ENCODE measurements at regions not wholly inside any gene's neighbourhood (a gene's known extent, or its start where the extent isn't known, plus 50 kb on each side); places are given as distances from the start of the nearest gene placed in this dataset.
"Not testable (repeated sequence)": the region's sequence is repeated elsewhere in the genome, so short reads cannot be mapped to it uniquely, and the experiment has no call there.

DNA sequence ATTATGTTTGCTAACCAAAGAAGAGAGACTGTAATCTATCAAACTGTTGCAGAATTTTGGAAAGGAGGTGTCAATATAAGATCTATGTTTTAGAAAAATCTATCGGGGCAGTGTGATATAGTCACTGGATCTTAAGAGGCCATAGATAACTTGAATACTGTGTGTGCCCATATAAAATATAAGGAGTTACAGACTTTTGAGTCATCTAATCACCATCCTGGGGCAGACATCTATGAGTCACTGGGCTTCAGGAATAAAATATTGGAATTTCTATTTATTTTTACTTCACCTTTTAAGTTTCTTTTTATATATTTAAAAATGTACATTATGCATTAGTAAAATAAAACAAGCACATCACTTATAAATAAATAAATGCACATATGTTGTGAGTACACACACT is 509.3 kb upstream of the MAN1A1 start:
- no peak for DNase-seq

DNA sequence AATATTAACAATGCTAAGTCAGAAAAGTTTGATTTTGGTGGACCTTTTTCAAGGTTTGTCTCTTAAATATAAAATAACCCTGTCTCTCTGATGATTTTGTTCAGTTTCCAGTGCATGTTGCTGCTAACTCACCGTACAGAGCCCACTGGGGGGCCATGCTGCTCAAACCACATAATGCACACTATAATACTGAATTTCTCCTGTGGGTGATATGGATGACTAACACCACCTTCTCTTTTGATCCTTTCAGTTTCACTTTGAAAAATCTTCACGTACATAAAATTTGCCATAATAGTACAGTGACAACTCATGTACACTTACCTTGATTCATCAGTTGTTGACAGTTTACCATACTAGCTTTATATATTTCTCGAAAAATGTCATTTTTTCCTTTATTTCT is 506.6 kb upstream of the MAN1A1 start:
- no peak for DNase-seq

DNA sequence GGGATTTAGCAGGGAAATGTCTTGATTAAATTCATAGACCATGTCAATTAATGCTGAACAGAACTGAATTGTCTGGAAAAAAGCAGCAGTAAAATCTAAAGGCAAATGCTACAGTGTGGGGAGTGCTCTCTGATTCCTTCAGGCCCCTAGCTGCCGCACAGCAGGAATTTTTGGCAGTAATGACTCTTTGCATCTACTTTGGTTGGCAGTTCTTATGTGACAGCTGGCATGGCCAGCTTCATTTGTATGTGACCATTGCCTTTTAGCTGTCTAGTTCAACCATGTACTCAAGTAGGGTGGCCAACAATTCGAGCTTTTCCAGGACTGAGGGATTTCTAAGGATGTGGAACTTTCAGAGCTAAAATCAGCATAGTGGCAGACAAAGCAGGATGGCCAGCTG is 499.1 kb upstream of the MAN1A1 start:
- DNase-seq: no peak

DNA sequence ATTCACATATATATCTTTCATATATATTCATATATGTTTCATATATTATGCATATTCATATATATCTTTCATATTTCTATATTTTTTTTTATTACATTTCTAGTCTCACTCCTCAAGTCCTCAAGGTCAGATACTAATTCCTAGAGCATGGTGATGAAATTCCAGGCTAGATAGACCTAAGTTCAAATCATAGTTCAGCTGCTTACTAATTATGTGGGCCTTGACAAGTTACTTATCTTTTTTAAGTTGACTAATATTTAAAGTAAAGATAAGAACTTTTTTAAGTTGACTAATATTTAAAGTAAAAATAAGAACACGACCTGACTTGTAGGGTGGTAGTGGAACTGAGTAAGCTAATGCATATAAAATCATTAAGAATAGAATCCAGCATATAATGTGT is 495.6 kb upstream of the MAN1A1 start:
- no peak for DNase-seq

DNA sequence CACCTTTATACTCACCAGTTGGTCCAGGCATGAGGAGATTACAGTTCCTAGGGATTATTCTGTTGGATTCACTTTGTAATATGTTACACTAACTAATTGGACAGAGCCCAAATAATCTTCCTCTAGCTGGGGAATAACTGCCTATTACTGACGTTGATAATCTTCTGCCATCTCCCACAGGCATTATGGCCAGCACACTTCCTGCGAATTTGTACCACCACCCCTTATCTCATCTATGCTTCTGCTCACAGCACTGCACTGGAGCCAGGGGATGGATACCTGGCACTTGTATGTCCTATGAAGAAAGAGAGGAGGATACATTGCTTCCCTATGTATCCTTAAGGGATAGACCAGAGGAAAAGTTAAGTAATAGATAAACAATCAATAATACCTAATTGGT is 494.8 kb upstream of the MAN1A1 start:
- DNase-seq: no peak

DNA sequence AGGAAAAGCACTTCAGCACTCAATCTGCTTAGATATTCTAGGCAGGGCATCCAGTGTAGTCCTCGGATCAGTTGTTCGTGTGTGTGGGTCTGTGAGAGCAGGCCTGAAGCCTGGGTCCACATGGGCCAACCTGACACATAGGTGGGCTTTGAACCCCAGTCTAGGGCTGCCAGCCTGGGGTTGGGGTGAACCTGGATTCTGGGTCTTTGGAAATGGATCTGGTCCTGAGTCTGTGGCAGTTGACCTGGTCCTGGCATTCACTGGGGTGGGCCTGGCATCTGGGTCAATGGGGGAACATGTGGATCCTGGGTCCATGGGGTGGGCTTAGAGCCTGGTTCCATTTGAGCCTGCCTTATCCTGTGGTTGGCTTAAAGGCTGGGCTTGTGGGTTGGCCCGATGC is 492.6 kb upstream of the MAN1A1 start:
- DNase-seq: no peak

DNA sequence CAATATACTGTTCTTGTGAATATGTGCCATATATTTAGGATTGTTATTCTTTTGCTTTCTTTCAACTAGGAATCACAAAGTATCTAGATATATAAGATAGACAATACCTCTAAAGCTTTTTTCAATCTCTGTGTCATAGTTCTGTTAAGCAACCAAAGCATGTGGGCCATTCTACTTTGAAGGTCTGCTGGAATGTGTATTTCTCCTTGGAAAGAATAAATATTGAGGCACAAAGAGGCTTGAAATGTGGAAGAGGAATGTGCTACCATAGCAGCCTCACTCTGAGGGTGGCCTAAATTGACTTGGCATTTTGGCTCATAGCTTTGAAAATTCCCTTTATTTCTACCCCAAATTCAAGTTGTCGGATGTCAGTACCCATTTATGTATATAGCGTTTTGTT is 488.5 kb upstream of the MAN1A1 start:
- DNase-seq: no peak

DNA sequence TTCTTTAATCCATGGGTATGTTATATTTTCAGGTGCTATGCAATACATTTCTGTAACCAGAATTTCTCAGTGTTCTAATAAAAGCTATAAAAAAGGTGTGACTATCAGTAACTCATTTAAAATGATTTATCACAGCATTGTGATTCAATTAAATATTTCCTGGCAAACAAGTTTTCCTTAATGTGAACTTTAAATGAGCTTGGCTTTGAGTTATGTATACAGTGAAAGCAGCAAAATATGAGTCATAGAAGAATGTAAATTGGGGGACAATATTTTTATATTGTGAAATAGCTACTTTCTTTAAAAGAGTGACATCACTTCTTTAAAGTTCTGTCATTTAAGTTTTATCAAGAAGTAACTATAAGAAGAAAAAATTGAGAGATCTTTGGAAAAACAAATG is 484.9 kb upstream of the MAN1A1 start:
- no peak for DNase-seq

DNA sequence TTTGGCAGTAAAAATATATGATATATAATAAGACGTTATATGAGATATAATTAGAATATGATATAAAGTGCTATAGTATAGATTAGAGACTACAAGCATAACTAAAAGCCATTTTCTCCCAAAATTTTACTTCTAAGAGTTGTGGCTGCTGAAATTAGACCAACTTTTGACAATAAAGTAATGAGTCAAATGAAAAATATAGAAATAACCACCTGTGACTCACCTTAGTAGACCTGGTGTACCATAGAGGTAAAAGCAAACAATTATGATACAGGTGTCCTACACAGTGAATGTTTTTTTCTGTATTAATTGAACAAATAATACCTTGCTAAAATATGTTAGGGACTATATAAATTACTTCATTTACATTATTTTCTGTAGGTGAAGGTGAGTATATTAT is 482.9 kb upstream of the MAN1A1 start:
- DNase-seq: no peak

DNA sequence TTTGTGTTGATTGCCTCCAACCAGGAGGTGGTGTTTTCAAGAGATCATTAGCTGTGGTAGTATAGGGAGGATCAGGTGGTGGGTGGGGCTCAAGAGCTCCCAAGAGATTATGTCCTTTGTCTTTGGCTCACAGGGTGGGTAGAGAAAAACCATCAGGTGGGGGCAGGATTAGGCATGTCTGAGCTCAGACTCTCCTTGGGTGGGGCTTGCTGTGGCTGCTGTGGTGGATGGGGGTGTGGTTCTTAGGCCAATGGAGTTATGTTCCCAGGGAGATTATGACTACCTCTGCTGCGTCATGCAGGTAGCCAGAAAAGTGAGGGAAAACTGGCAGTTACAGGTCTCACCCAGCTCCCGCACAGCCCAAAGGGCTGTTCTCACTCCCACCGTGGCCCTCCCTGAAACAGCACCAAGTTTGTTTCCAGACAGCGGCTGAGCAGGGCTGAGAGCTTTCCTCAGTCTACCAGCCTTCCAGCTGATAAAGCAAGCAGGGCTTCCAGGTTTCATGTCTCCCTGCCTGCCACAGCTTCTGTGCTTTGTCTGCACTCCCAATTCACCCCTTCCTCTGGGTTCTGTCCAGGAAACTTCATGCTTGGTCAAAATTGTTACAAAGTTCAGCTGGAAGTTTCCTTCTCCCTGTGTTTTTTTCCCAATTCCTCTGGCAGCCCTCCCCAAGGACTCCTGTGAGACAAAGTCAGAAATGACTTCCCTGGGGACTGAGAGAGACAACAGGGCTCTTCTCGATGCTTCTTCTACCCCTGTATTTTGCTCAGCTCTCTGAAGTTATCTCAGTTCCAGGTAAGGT is 481.1 kb upstream of the MAN1A1 start:
- DNase-seq: no peak

DNA sequence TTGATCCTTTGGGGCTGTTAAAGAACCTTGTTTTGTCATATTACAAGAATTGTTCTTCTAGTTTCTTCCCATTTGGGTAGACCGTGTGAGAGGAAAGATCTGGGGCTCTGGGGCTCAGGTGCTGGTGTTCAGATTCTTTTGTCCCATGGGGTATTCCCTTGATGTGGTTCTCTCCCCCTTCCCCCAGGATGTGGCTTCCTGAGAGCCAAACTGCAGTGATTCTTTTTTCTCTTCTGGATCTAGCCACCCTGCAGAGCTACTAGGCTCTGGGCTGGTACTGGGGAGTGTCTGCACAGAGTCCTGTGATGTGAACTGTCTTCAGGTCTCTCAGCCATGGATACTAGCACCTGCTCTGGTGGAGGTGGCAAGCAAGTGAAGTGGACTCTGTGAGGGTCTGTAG is 480.5 kb upstream of the MAN1A1 start:
- no peak for DNase-seq

DNA sequence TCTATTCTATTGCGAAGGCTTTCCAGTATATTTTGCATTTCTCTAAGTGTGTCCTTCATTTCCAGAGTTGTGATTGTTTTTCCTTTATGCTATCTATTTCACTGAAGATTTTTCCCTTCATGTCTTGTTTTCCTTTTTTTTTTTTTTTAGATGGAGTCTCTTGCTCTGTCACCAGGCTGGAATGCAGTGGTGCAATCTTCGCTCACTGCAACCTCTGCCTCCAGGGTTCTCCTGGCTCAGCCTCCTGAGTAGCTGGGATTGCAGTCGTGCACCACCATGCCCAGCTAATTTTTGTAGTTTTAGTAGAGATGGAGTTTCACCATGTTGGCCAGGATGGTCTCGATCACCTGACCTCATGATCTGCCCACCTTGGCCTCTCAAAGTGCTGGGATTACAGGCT is 479.9 kb upstream of the MAN1A1 start:
- DNase-seq: not testable (repeated sequence)

DNA sequence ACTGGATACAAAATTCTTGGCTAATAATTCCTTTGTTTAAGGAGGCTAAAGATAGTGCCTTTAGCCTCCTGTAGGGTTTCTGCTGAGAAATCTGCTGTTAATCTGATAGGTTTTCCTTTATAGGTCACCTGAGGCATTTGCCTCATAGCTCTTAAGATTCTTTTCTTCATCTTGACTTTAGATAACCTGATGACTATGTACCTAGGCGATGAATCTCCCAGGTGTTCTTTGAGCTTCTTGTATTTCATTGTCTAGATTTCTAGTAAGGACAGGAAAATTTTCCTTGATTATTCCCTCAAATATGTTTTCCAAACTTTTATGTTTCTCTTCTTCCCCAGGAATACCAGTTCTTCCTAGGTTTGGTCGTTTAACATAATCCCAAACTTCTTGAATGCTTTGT is 479.4 kb upstream of the MAN1A1 start:
- DNase-seq: no peak

DNA sequence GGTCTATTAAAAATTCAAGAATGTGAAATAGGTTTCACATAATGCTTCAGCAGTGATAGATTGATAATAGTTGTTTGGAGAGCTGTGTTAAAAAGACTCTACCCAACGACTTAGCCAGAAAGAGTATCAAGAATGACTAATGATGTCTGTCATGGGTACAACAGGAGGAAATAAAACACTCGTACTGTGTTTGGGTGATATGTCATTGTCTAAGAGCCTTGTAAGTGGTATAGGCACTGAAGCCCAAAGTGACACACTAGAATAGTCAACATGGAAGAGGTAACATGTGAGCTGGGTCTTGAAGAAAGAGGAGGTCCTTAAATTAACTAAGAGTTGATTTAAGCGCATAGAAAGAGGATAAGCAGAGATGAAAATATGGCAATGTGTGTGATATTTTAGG is 471.8 kb upstream of the MAN1A1 start:
- DNase-seq: no peak

DNA sequence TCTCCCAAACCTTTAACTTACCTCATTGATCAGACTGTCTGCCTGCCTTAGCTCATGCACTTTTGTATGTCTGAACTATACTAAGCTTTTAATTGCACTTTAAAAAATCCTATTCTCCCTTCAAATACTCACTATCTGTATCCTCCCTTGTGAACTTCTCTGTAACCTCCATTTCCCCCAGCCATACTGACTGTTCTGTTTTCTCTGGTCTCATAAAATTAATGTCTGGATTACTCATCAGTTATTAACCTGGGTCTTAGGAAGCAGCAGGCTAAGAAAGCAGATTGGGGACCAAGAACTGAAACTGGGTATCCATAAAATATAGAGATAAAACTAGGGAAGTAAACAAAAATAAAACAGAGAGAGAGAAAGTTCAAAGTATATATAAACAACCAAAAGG is 469.3 kb upstream of the MAN1A1 start:
- no peak for DNase-seq

DNA sequence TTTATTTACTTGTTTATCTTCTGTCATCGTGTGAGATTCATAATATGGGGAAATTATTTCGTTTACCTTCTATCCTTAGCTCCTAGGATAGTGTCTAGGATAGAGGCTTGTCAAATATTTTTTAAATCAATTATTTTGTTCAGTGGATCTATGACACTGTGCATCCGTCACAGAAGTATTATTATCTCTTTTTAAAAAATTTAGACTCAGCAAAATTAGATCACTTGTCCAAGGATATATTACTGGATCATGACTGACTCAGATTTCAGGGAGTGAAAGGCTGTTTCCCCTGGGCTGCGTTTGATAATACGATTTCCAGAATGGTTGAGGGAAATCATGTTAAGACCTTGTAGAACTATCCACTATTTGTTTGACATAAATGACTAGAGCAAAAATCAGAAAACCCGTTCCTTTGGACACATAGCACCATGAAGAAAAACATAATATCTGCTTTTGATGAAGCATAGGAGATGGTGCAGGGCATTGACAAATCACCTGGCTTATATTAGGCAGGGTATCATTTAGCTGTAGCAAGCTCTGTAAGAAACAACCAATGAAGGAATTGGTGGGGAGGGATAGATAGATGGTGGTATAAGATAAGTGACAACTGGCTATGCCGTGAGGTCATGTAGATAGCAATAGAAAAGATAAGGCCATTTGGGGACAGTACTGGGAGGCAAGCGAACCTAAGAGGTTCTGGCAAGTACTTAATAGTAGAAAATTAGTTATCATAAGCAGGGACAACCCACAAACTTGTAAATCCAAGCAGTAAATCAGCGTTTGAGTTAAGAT is 465.2 kb upstream of the MAN1A1 start:
- DNase-seq: no peak

DNA sequence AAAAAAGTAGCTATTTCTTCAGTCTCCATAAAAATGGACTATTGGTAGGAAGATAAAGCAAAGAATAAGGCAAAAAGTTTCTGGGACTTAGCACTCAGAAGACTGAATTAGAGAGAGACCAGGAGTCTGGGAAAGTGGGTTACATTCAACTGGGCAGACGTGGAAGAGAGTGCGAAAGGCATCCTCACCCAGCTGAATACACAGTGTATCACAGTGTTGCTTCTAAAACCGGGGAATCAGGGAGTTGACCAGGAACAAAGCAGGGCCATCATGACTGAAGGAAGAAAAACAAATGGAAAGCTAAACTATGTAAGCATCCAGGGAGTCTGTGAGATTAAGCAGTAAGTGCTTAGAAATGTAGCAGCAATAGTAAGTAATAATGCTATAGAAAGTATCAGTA is 452.9 kb upstream of the MAN1A1 start:
- DNase-seq: no peak

DNA sequence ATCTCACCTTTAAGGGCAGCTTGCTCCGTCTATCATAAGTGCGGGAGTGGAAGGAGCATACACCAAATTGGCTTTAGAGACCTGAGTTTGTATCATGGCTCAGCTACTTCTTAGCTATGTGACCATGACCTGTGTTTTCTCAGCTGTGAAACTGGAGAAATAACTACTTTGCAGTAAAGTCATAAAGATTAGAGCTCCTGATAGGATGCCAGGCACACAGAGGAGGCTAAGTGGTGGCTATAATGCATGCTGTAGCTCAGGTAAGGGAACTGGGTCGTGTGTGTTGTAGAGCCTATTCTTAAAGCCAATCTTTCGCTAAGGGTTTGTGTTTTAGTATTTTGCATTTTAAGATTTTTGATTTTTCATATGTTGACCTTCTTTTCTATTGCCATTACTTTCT is 451.5 kb upstream of the MAN1A1 start:
- no peak for DNase-seq

DNA sequence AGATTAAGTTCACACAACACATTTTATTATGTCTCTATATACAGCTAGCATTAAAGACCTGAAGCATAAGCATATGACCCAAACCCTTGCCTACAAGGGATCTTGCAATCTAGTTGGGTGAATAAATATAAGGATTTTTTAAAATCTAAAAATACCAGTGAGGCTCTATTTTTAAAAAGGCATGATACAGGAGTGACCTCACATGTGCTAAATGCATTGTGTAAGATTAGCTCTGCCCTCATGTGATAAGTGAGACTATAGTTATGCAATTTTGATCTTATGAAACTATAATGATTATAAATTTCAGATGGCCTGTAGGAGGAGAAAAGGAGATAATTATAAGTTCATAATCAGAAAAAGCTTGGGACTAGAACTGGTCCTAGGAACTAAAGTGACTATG is 451.0 kb upstream of the MAN1A1 start:
- no peak for DNase-seq

DNA sequence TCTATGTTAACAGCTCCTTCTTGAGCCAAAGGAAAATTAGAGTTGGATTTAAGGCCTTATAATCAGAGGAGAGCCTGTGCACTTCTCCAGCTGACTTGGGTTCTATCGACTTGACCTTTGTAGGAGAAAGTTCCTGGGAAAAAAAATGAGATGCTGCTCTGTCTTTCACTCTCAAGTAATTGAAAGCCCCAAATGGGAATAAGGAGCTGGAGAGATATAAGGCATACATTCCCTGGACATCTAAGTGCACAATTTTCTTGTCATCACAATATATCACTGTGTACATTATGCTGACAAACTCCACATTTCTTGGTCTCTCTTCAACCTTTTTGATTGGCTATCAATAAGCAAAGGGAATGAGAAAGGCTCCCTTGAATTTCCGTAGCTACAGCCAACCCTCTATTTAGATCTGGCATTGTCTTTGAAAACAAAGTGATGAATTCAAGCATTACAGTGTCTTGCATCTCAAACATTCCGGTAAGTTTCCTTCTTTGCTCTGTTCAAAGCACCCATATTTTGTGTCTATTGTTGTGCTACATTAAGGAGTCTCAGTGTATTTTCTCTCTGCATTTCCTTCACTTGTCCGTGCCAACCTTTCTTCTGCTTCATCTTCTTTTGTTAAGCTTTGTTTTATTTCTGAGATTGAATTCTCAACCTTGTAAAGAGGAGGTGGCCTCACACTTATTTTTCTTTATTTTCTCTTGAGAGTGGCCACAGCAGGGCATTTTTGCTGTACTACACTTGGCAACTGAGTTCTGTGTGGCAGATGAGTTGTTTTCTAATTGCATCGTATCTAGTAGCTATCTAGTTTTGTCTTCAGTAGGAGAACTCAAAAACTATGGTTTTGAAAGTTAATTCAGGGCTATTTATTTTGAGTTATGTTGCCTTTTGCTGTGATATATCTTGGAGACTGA is 450.3 kb upstream of the MAN1A1 start:
- DNase-seq: no peak

DNA sequence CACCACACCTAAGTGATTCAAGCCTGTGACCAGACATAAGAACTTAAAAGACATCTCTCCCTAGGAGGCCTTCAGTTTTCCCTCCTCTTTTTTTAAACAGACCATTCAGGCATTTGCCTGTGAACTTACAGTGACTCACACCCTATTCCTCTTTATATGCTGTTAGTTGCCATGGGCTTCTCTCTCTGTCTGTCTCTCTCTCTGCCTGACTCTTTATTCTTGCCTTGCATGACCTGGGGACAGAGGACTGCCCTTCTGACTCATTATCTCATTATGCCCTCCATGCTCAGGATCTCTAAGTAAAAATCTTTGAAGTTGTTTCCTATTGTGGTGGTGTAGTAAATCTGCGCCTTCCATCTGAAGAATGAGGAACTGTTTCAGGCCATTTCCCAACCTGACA is 442.2 kb upstream of the MAN1A1 start:
- no peak for DNase-seq

DNA sequence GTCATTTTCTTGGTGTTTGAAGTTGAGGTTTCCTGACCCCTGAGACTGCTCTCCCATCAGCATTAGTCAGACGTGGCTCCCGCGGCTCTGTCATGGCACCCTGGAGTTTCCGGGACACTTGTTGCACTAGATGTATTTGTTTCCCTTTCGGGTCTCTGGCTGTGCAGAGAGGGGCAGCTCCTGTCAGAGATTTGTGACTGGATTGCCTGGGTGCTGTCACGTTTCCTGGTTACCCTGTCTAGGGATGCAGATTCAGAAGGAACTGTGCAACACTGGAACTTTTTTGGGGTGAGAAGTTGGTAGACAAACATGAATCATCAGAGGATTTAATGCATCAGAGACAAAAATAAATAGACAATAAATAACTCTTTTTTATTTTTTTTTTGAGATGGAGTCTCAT is 431.8 kb upstream of the MAN1A1 start:
- DNase-seq: no peak

DNA sequence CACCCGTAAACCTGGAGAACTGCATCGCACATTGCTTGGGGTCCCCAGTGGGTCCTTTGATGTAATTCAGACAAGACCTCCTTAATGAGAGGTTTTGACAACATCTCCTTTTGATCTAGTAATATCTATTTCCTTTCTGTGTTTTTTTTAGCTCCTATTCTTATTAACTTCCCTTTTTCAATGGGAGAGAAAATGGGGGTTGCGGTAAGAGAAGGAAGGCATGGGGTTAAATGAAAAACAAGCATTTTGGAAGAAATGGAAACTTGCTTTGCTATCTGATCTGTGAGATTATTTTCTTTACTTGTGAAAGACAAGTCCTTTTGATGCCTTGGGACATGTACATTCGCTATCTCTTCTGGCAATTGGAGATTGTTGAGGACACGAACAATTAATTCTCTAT is 418.6 kb upstream of the MAN1A1 start:
- no peak for DNase-seq

Data from right forelimb (tissue), 1 donor.